ENCODE measurements at regions not wholly inside any gene's neighbourhood (a gene's known extent, or its start where the extent isn't known, plus 50 kb on each side); places are given as distances from the start of the nearest gene placed in this dataset.

GRCh38 chr12:98185606-98186005, 329.8 kb upstream of the TMPO start:
- CTCF ChIA-PET = no interaction called here
- no peaks in the 10 kb centered on the region for H3K4me1 Mint-ChIP-seq
- H3K4me3 Mint-ChIP-seq = no peak overlapping the region
- no peaks in the 10 kb centered on the region for H3K9me3 Mint-ChIP-seq
- H3K36me3 Mint-ChIP-seq (ENCODE audit: low read depth) = no peaks in the 10 kb centered on the region
- no peaks in the 10 kb centered on the region for H3K27me3 Mint-ChIP-seq
- no peak overlapping the region for H3K27ac Mint-ChIP-seq
- no peak for DNase-seq
- POLR2A ChIA-PET = no interaction called here

GRCh38 chr12:98188650-98189077, 326.7 kb upstream of the TMPO start:
- no peak for DNase-seq
- Mint-ChIP-seq H3K4me3 (no peak overlapping the region), H3K36me3 (ENCODE audit: low read depth) (no peaks in the 10 kb centered on the region), H3K27ac (no peak overlapping the region), H3K9me3 (no peaks in the 10 kb centered on the region), H3K4me1 (no peaks in the 10 kb centered on the region), H3K27me3 (no peaks in the 10 kb centered on the region)
- POLR2A ChIA-PET = no interaction called here
- CTCF ChIA-PET = no interaction called here

GRCh38 chr12:98194591-98194990, 320.8 kb upstream of the TMPO start:
- ChIA-PET CTCF (no interaction called here), POLR2A (no interaction called here)
- DNase-seq = no peak
- Mint-ChIP-seq H3K4me1 (no peaks in the 10 kb centered on the region), H3K9me3 (no peaks in the 10 kb centered on the region), H3K27me3 (no peaks in the 10 kb centered on the region), H3K4me3 (no peak overlapping the region), H3K27ac (no peak overlapping the region), H3K36me3 (ENCODE audit: low read depth) (no peaks in the 10 kb centered on the region)

GRCh38 chr12:98198261-98198982, 317.0 kb upstream of the TMPO start:
- H3K27me3 Mint-ChIP-seq = no peaks in the 10 kb centered on the region
- H3K4me3 Mint-ChIP-seq = no peak overlapping the region
- no peaks in the 10 kb centered on the region for H3K4me1 Mint-ChIP-seq
- ChIA-PET CTCF (no interaction called here), POLR2A (no interaction called here)
- DNase-seq = no peak
- no peaks in the 10 kb centered on the region for H3K36me3 Mint-ChIP-seq (ENCODE audit: low read depth)
- H3K27ac Mint-ChIP-seq = no peak overlapping the region
- H3K9me3 Mint-ChIP-seq = peaks cover 2% of the 10 kb centered on the region

- H3K4me3 Mint-ChIP-seq = no peak overlapping the region
- POLR2A ChIA-PET = no interaction called here
Observed at GRCh38 chr12:98208816-98209215, 306.6 kb upstream of the TMPO start.

GRCh38 chr12:98211909-98212695, 303.3 kb upstream of the TMPO start:
- H3K9me3 Mint-ChIP-seq = no peaks in the 10 kb centered on the region
- ChIA-PET CTCF (no interaction called here), POLR2A (no interaction called here)
- no peak overlapping the region for H3K4me3 Mint-ChIP-seq
- peaks cover 1% of the 10 kb centered on the region for H3K27me3 Mint-ChIP-seq
- no peak for DNase-seq
- H3K4me1 Mint-ChIP-seq = no peaks in the 10 kb centered on the region
- no peak overlapping the region for H3K27ac Mint-ChIP-seq
- no peaks in the 10 kb centered on the region for H3K36me3 Mint-ChIP-seq (ENCODE audit: low read depth)

More at GRCh38 chr12:98208816-98209215, 306.6 kb upstream of the TMPO start:
- no peak for DNase-seq
- H3K4me1 Mint-ChIP-seq = no peaks in the 10 kb centered on the region
- no peaks in the 10 kb centered on the region for H3K9me3 Mint-ChIP-seq
- CTCF ChIA-PET = no interaction called here
- H3K27me3 Mint-ChIP-seq = peaks cover 1% of the 10 kb centered on the region
- no peak overlapping the region for H3K27ac Mint-ChIP-seq
- H3K36me3 Mint-ChIP-seq (ENCODE audit: low read depth) = no peaks in the 10 kb centered on the region

- ChIA-PET CTCF (no interaction called here), POLR2A (no interaction called here)
- Mint-ChIP-seq H3K27me3 (peaks cover 1% of the 10 kb centered on the region), H3K36me3 (ENCODE audit: low read depth) (no peaks in the 10 kb centered on the region), H3K9me3 (no peaks in the 10 kb centered on the region), H3K27ac (no peak overlapping the region), H3K4me3 (no peak overlapping the region), H3K4me1 (no peaks in the 10 kb centered on the region)
- no peak for DNase-seq
Observed at GRCh38 chr12:98213556-98213955, 301.8 kb upstream of the TMPO start.

- Mint-ChIP-seq H3K27me3 (no peaks in the 10 kb centered on the region), H3K27ac (no peak overlapping the region), H3K4me1 (no peaks in the 10 kb centered on the region), H3K4me3 (no peak overlapping the region), H3K36me3 (ENCODE audit: low read depth) (no peaks in the 10 kb centered on the region), H3K9me3 (no peaks in the 10 kb centered on the region)
- ChIA-PET CTCF (interaction anchor here (1.9 kb wide), 1 partner anchor 10 kb away, joined by 5 read pairs; no protein-coding TSS in a partner anchor), POLR2A (no interaction called here)
- DNase-seq = no peak
Observed at GRCh38 chr12:98217257-98217656, 298.1 kb upstream of the TMPO start.

GRCh38 chr12:98220636-98221035, 294.8 kb upstream of the TMPO start:
- no peaks in the 10 kb centered on the region for H3K9me3 Mint-ChIP-seq
- no peaks in the 10 kb centered on the region for H3K4me1 Mint-ChIP-seq
- ChIA-PET CTCF (no interaction called here), POLR2A (no interaction called here)
- H3K27me3 Mint-ChIP-seq = peaks cover 4% of the 10 kb centered on the region
- no peak overlapping the region for H3K27ac Mint-ChIP-seq
- DNase-seq = no peak
- no peaks in the 10 kb centered on the region for H3K36me3 Mint-ChIP-seq (ENCODE audit: low read depth)
- H3K4me3 Mint-ChIP-seq = no peak overlapping the region

GRCh38 chr12:98221243-98221808, 294.1 kb upstream of the TMPO start:
- Mint-ChIP-seq H3K36me3 (ENCODE audit: low read depth) (no peaks in the 10 kb centered on the region), H3K4me1 (no peaks in the 10 kb centered on the region), H3K27me3 (peaks cover 4% of the 10 kb centered on the region), H3K4me3 (no peak overlapping the region), H3K9me3 (no peaks in the 10 kb centered on the region), H3K27ac (no peak overlapping the region)
- no peak for DNase-seq
- ChIA-PET CTCF (no interaction called here), POLR2A (no interaction called here)

- H3K27ac Mint-ChIP-seq = no peak overlapping the region
- POLR2A ChIA-PET = no interaction called here
- no peaks in the 10 kb centered on the region for H3K9me3 Mint-ChIP-seq
- H3K4me1 Mint-ChIP-seq = no peaks in the 10 kb centered on the region
- no peaks in the 10 kb centered on the region for H3K36me3 Mint-ChIP-seq (ENCODE audit: low read depth)
- peaks cover 4% of the 10 kb centered on the region for H3K27me3 Mint-ChIP-seq
- CTCF ChIA-PET = no interaction called here
- DNase-seq = no peak
- H3K4me3 Mint-ChIP-seq = no peak overlapping the region
Observed at GRCh38 chr12:98222135-98222534, 293.3 kb upstream of the TMPO start.

GRCh38 chr12:98224584-98225221, 290.7 kb upstream of the TMPO start:
- Mint-ChIP-seq H3K27ac (no peak overlapping the region), H3K36me3 (ENCODE audit: low read depth) (no peaks in the 10 kb centered on the region), H3K4me3 (no peak overlapping the region), H3K9me3 (no peaks in the 10 kb centered on the region), H3K27me3 (peaks cover 4% of the 10 kb centered on the region), H3K4me1 (no peaks in the 10 kb centered on the region)
- DNase-seq = no peak
- ChIA-PET POLR2A (no interaction called here), CTCF (no interaction called here)

GRCh38 chr12:98227162-98227561, 288.2 kb upstream of the TMPO start:
- no peak for DNase-seq
- Mint-ChIP-seq H3K4me1 (no peaks in the 10 kb centered on the region), H3K36me3 (ENCODE audit: low read depth) (no peaks in the 10 kb centered on the region), H3K27me3 (peaks cover 8% of the 10 kb centered on the region), H3K4me3 (no peak overlapping the region), H3K9me3 (no peaks in the 10 kb centered on the region), H3K27ac (no peak overlapping the region)
- POLR2A ChIA-PET = no interaction called here
- CTCF ChIA-PET = interaction anchor here (0.7 to 2.0 kb wide), 5 partner anchors 9 to 170 kb away, joined by 3 to 9 read pairs (median 5); no protein-coding TSS in a partner anchor
